NCI-H1092 treated with DMSO at 0.1 percent for 48 hours (cell line): ENCODE measurements at regions not wholly inside any gene's neighbourhood (a gene's known extent, or its start where the extent isn't known, plus 50 kb on each side); places are given as distances from the start of the nearest gene placed in this dataset.

Experiments
- DNase-seq: peaks from one replicate; lab custom pipeline; 2025; lab: John Stamatoyannopoulos, UW

DNA sequence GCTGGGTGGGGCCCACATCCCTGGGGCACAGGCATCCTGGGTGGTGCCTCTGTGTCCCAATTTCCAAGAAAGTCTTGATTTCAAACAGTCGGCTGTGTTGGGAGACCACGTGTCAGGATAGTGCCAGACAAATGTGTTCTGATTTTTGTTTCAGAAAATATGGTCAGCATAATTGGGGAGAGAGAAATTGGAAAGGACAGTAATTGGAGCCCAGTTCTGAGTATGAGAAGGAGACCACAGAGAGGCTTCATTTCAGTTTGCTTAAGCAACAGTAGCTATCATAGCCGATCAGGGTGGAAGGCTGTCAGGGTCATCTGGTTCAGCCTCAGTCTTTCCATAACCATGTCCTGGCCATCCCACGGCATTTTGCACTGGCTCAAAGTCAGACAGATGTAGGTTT is 220.7 kb downstream of the CDC5L start:
- no peak for DNase-seq

DNA sequence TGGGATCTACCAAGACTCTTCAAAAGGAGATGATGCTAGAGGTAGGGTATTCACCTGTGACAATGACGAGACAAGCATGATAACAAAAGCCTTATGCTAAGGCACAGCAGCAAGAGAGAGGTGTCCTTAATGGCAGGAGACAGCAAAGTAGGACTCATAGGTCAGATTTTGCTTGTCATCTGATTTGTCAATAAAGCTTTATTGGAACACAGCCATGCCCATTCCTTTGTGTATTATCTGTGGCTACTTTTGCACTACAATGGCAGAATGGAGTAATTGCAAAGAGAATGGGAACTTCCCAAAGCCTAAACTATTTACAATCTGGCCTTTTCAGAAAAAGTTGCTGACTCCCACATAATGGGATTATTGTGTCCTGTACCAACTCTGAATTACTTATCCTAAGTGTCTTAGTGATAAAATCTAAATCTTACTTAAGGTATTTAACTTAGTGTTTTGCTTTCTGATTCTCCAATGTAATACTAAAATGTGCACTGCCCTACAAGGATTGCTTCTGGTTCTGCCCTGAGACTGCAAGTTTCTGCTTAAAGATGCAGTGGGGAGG is 221.6 kb downstream of the CDC5L start:
- DNase-seq = no peak

DNA sequence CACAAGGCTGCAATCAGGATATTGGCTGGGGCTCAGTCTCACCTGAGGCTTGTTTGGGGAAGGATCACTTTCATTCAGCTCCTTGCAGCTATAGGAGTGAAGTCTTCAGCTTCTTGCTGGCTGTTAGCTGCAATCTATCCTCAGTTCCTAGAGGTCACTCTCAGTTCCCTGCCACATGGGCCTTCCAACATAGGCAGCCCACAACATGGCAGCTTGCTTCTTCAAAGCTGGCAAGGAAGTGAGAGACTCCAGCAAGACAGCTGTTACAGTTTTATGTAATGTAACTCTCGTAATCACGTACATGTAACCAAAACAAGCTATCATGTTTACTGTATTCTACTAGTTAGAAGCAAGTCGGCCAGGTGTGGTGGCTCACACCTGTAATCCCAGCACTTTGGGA is 226.9 kb downstream of the CDC5L start:
- DNase-seq = no peak

DNA sequence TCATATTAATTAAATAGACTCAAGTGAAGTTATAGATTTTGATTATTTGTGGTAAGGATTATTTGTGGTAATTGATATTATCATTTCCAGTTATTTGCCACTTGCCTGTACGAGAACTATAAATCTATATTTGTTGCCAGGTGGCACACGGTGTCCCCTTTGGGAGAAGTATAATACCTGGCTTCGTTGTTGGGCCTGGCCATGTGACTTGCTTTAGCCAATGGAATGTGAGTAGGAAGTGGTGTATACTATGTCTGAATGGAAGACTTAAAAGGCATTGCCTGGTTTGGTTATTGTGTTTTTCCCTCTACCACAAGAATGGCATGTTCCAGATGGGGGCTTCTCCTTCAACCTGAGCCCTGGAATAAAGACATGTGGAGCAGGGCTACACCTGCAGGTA is 228.1 kb downstream of the CDC5L start:
- DNase-seq = no peak

DNA sequence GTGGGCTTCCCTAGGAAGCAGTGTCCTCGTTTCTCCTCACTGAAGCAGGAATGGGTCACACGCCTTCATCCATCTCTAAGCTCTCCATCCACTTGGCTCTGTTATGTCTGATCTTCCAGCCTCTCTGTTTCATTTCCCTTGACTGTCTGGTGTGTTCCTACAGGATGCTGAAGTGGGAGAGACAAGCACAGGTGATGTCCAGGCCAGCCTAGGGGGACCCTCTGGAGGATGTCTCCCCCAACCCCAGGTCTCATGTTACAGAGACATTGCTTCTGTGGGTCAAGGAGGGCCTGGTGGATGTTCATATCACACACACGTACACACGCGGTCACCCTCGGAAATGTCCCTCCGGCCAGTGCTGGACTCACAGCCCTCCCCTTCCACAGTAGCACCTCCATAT is 229.9 kb downstream of the CDC5L start:
- DNase-seq = no peak

DNA sequence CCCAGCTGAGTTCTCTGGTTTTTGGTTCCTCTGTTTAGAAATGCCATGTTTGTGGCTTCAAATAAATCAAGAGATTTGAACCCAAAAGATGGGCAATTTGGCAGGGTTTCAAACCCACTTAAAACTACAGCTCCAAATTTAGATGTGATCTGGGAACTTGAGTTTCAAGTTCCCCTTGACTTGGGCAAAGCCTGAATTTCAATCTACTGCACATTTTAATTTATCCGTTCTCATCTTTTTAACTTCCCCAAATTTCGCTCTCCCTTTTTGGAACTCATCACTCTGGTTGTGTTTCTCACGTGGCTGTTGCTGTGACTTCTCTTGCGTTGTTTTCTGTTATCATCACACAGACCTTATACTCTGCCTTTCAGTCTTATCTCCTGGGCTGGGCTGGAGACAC is 230.9 kb downstream of the CDC5L start:
- no peak for DNase-seq

DNA sequence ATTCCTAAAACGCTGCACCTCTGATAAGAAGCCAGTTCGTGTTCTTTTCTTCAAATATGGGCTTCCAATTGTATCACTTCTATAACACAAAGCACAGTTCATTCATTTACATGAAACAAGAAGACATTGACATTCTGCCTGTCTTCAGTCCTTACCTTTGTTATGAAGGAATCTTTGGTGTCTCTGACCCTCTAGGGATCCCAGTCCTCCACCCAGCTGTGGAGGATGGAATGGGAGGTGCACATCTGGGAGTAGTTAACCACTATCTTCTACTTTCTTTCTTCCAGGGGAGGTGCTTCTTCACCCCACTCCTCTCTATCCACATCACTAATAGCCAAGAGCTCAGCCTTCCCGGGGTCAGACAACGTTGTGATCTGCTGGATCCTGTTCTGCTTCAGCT is 233.4 kb downstream of the CDC5L start:
- no peak for DNase-seq

DNA sequence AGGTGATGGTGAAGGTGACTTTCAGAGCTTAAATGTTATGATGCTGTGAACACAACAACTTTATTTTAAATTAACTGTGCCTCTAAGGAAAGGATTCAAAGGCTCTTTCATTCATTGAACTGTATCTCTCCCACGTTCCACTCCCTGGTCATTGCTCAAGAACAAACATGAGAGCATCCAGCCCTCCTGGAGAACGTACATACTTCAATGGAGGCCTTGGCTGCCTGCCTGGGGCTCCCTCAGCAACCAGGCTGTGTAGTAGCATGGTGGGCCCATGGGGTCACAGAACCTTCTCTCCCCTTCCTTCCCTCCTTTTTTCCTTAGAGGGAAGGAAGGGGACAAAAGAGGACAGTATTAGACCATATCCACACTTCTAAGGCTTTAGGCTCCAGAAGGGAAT is 234.3 kb downstream of the CDC5L start:
- DNase-seq = no peak

DNA sequence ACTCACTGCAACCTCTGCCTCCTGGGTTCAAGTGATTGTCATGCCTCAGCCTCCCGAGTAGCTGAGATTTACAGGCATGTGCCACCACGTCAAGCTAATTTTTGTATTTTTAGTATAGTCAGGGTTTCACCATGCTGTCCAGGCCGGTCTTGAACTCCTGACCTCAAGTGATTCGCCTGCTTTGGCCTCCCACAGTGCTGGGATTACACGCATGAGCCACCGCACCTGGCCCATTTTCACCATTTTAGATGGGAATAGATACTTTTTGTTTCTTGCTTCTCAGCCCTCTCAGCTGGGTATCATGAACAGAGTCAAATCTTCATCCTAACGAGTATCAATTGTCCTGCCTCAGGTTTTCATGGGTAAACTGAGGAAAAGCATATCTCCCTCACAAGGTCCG is 235.0 kb downstream of the CDC5L start:
- DNase-seq = no peak

DNA sequence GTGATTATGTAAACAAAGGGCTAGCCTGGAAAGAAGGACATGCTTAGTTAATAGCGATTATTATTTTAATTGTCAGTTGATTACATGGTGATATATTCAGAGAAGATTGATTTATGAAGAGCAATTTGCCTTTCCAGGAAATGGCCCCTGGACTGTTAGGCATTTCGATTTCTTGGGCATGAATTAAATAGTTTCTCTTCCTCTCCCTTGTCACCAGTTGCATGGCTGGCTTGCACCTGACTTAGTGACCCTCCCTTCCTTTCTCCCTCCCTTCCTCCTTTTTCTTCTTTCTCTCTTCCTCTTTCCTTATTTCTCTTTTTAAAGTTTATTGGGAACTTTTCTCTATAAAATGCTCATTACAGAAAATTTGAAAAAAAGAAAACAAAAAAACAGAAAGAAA is 235.4 kb downstream of the CDC5L start:
- DNase-seq = no peak

DNA sequence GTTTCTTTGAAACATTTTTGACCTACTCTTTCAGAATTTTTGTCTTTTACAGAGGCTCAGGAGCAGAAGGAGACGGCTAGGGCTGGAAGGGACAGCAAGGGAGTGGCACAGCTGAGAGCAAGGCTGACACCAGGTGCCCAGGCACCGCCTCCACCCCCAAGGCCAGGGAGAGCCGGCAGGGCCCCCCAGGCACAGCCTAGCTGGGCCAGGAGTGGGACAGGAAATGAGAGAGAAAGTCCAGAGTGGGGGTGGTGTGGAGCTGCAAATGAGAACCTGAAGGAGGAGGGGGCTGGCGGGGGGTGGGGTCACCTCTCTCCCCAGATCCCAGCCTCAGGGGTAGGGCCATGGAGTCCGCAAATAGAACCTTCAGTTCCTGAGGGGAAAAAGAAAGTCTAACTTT is 236.7 kb downstream of the CDC5L start:
- DNase-seq = no peak

DNA sequence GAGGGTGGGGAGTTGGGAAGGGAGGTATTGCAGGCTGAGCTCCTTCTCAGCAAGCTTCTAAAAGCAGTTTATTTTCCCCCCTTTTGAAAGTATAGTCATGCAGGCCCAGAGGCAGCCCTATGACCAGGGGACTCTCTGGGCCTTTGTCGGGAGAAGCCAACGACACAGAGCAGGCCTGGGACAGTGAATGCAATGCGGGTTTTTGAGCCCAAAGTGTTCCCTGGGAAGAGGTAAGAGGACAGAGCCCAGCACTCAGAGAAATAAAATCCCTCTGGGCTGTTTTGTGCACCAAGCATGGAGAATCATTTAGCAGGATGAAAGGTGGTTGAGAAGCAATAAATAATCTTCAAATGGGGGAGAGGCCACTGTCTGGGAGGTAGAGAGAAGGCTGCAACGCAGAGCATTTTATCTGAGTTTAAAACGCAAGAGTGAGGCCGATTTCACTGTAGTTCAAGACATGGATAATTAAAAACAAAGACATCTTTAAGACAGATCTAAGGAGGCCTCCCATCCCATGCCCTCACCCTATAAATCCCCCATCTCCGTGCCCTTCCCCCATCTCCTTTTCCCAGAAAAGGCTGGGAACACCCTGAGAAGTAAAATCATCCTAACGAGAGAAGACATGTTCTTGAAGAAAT is 237.5 kb downstream of the CDC5L start:
- no peak for DNase-seq

DNA sequence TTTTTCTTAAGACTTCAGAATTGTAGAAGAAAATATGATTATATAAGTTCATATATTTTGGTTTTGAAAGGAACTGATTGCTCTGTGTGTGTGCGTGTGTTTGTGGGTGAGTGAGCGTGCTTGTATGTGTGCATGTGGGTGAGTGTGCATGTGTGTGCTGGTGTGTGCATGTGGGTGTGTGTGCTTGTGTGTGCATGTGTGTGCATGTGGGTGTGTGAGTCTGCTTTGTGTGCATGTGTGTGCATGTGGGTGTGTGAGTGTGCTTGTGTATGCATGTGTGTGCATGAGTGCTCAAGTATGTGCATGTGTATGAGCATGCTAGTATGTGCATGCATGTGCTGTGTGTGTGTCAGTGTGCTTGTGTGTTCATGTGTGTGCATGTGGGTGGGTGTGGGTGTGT is 238.5 kb downstream of the CDC5L start:
- no peak for DNase-seq

DNA sequence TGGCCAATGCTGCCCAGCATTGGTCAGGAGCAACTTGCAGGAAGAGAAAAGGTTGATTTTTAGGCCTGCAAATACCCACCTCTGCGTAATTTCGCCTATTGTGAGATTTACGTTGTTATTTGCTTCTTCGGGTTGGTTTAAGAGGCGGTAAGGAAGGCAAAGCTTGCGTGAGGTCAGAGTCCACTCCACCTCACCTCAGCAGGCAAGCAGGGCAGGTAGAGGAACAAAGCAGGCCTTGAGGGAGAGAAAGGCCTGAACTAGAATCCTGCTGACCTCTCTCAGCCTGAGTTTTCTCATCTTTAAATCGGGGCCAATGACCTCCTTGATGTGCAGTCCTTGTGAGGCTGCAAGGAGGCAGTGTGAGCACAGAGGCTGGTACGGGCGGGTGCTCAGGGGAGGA is 239.1 kb downstream of the CDC5L start:
- DNase-seq = no peak

DNA sequence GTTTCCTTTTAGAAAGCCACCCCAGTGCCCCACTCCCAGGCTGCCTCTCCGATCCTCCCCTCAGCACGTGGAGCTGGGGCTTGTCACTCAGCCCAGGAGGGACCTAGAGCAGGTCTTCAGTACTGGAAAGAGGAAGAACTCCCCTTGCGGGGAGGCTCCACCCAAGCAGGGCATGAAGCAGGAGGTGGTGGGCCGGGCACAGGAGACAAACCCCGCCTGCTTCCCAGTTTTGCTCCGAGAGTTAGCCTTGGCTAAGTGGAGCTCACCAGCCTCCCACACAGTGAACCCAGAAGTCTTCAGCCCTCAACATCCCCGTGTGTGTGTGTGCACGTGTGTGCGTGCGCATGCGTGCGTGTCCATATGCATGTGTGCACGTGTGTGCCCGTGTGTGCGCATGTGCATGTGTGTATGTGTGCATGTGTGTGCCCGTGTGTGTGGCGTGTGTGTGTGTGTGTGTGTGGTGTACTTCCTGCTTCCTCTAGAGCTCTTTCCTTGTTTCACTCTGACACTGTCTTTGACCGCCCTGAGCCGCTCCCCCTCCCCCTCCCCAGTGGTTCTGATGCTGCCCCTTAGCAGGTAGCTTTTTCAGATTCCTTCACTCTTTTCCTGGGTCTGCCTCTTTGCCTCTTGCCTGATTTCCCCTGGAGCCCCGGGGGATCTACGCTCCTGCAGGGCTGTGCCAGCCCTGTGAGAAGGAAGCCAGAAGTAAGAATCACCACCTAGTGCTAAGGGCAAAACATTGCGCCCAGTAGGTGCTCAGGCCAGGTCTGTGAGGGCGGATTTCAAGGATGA is 239.8 kb downstream of the CDC5L start:
- no peak for DNase-seq

DNA sequence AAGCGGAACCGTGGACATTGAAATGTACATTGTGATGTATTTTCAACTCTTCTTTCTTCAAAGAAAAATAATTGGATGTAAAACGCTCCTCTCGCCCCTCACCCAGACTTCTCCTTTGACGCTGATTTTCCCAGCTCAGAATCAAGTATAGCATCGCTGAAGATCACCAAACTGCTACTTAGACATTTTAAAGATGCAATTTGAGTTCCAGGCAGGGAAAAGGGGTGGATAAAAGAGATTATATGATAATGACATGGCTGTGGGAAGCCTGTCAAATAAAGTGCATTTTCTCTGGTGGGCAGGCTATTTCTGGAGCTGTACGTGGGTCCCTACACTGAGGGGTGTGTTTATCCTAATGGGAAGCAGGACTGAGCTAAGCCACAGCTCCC is 240.4 kb downstream of the CDC5L start:
- no peak for DNase-seq

DNA sequence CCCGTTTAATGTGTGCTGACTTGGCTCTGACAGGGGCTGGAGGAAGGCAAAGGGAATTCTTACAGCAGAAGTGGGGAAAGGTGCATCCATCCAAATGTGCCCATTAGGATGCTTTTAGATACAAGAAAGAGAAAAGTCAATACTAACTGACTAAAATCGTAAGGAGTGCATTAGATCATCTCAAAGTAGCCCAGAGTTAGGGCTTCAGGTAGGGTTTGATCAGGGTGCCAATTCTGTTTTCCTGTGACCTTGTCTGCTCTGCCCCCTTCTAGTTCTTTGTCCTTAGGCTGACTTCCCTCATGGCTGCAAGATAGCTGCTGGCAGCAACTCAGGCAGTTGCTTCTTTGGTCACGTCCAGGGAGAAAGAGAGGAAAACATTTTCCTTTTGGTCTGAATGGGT is 240.8 kb downstream of the CDC5L start:
- no peak for DNase-seq

DNA sequence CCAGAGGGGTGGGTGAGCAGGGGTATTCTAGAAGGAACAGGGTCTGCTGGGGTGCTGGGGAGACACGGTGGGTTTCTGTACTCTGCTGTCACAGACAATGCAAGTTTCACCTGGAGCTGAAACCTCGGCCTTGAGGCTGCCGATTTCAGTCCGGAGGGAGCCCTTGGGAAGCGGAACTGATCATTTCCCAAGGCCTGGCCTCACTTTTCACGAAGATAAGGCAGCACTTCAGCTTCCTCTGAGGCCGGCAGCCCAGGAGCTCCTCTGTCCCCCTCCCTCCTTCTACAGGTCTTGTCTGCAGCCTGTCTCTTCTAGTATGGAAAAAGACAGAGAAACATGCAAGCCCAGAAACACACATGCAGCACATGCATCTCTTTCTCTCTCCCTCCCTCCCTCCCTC is 242.1 kb downstream of the CDC5L start:
- no peak for DNase-seq

DNA sequence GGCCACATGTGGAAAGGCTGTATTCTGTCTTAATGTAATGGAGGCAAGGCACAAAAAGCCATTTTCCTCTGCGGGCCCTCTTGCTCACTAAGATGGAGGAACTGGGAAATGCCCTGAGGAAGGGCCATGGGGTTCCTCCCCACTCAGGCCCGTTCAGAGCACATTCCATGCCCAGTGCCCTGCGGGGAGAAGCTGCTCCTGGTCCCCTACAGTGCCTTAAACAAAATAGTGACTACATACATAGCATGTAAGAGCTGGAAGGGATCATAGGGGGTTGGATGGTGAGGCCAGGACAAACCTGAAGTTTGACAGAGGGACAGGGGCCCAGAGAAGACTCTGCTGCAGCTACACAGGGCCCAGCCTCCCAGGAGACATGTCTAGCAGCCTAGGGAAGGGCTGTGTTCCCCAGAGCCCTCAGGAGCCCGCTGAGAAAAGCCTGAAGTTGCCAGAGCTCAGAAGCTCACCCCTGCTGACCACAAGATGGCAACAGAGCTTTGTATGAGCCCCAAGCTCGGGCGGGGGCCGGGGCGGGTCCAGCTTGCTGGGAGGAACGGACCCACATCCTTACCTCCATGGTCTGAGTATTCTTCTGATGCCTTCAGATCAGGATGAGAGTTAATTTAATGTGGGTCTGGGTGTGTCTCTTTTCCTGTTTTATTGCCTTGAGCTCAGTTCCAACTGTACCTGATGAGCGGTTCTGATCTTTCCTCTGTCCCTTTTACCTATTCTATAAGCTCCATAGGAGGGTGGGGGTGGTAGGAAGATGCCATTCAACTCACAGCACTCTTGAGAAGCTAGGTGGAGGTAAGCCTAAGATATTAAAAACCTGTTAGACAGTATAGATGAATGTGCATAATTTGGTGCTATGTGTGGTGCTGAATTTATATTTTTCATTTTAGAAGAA is 242.9 kb downstream of the CDC5L start:
- DNase-seq = no peak

DNA sequence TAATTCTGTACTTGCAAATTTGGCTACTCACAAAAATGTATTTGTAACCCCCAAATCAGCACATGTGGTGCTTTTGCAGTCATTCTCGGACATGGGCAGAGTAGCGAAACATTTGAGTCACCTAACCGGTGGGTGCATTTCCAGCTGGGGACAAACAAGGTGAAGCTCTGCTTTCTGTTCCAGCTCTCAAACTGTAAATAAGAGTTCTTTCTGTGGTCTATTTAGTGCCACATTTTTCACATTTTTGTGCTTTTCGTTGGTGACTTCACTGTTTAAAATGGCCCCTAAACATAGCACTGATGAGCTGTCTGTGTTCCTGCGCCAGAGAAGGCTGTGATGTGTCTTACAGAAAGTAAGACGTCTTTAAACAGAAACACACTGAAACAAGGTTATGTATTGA is 244.5 kb downstream of the CDC5L start:
- no peak for DNase-seq

DNA sequence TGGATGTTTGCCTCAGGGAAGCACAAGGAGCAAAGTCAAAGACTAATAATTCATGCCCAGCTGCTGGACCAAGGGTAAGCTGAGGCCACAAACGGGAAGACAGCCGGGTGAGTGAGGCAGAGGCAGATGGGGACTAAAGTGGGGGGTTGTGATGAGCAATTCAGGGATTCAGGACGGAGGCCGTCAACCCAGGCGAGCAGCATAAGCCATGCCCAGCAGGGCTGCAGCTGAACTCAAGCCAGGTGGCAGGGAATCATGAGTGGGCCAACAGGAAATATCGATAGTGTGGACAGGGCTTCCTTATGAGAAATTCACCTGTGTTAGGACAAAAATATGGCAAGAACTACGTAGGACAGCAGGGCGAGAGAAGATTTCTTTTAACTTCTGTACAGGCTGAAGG is 246.8 kb downstream of the CDC5L start:
- DNase-seq = no peak

DNA sequence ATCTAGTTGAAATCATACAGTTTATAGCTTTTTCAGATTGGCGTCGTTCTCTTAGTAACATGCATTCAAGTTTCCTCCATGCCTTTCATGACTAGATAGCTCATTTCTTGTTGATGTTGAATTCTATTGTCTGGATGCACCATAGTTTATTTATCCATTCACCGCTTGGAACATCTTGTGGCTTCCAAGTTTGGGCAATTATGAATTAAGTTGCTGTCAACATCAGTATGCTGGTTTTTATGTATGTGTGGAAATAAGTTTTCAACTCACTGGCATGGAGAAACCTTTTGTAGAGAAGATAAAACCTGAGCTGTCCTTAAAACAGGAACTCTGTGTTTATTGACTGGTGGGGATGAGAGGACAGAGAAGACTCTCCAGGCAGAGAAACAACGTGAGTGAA is 248.0 kb downstream of the CDC5L start:
- no peak for DNase-seq
